ENCODE measurements at regions not wholly inside any gene's neighbourhood (a gene's known extent, or its start where the extent isn't known, plus 50 kb on each side); places are given as distances from the start of the nearest gene placed in this dataset.
A peak's percentile ranks its signal among the peaks of the same experiment; 100 is the strongest.
"Not testable (repeated sequence)": the region's sequence is repeated elsewhere in the genome, so short reads cannot be mapped to it uniquely, and the experiment has no call there.

- DNase-seq = not testable (repeated sequence)
Measured at GRCh38 chrX:1102221-1102620, 110.2 kb downstream of the CRLF2 start.

GRCh38 chrX:1099146-1099770, 113.2 kb downstream of the CRLF2 start:
- no peak for DNase-seq

- DNase-seq = no peak
Measured at GRCh38 chrX:1097328-1097727, 115.1 kb downstream of the CRLF2 start.

GRCh38 chrX:1094566-1095333, 117.7 kb downstream of the CRLF2 start:
- DNase-seq = no peak

GRCh38 chrX:1093586-1094421, 118.6 kb downstream of the CRLF2 start:
- no peak for DNase-seq

- no peak for DNase-seq
Measured at GRCh38 chrX:1093121-1093520, 119.3 kb downstream of the CRLF2 start.

GRCh38 chrX:1086444-1087409, 125.7 kb downstream of the CRLF2 start:
- no peak for DNase-seq

- DNase-seq = not testable (repeated sequence)
Measured at GRCh38 chrX:1085871-1086270, 126.6 kb downstream of the CRLF2 start.

GRCh38 chrX:1084689-1085088, 127.8 kb downstream of the CRLF2 start:
- DNase-seq = no peak

- no peak for DNase-seq
Measured at GRCh38 chrX:1076871-1077651, 135.4 kb downstream of the CRLF2 start.

- no peak for DNase-seq
Measured at GRCh38 chrX:1075741-1076140, 136.7 kb downstream of the CRLF2 start.

- DNase-seq = no peak
Measured at GRCh38 chrX:1075156-1075555, 137.3 kb downstream of the CRLF2 start.

- DNase-seq = no peak
Measured at GRCh38 chrX:1074755-1075154, 137.7 kb downstream of the CRLF2 start.

GRCh38 chrX:1074172-1074571, 138.3 kb downstream of the CRLF2 start:
- DNase-seq = no peak

GRCh38 chrX:1072637-1073377, 139.6 kb downstream of the CRLF2 start:
- DNase-seq = peak; percentile 14

- no peak for DNase-seq
Measured at GRCh38 chrX:1071351-1071750, 141.1 kb downstream of the CRLF2 start.

GRCh38 chrX:1062351-1062750, 150.1 kb downstream of the CRLF2 start:
- no peak for DNase-seq

GRCh38 chrX:1060562-1060960, 151.9 kb downstream of the CRLF2 start:
- no peak for DNase-seq

- DNase-seq = no peak
Measured at GRCh38 chrX:1059576-1060561, 152.6 kb downstream of the CRLF2 start.

GRCh38 chrX:1053600-1053999, 158.8 kb downstream of the CRLF2 start:
- not testable (repeated sequence) for DNase-seq

All from NCI-H69 (cell line).